ENCODE measurements at regions not wholly inside any gene's neighbourhood (a gene's known extent, or its start where the extent isn't known, plus 50 kb on each side); places are given as distances from the start of the nearest gene placed in this dataset.

- H4K91ac ChIP-seq (ENCODE audit: insufficient read depth, low read depth, low read length), result no peak overlapping the region
- no peak overlapping the region for H2BK20ac ChIP-seq (ENCODE audit: low read depth, low read length)
- no peak overlapping the region for H2BK15ac ChIP-seq (ENCODE audit: low read depth, low read length)
- ATAC-seq (ENCODE audit: low read depth), result no peak
- no peaks in the 10 kb centered on the region for H3K27me3 ChIP-seq (ENCODE audit: control insufficient read depth, insufficient read depth, low read length)
- H3K9me1 ChIP-seq (ENCODE audit: insufficient read depth, low read length), result no peaks in the 10 kb centered on the region
- no peak overlapping the region for H3K18ac ChIP-seq (ENCODE audit: low read depth, low read length)
- dilution Hi-C loops (cut with HindIII; ENCODE audit: low sequenced_read_pairs, unreplicated experiment), result no loop called here
- H3K14ac ChIP-seq (replicated peaks; ENCODE audit: low read depth, low read length), result no peak overlapping the region
- no peak for DNase-seq
- H3K4me1 ChIP-seq (ENCODE audit: control insufficient read depth, insufficient read depth, low read length), result no peaks in the 10 kb centered on the region
- no peak overlapping the region for H3K4me2 ChIP-seq (ENCODE audit: low read depth, low read length)
- H4K20me1 ChIP-seq (ENCODE audit: insufficient read depth, low read length), result no peaks in the 10 kb centered on the region
- H3K36me3 ChIP-seq (ENCODE audit: control insufficient read depth, insufficient read depth, low read length), result no peaks in the 10 kb centered on the region
- no peak overlapping the region for H3K56ac ChIP-seq (ENCODE audit: extremely low read depth, insufficient read depth, low read length)
- no peaks in the 10 kb centered on the region for H3K79me1 ChIP-seq (ENCODE audit: low read depth in 1 of 2, low read length in 2 of 2)
- H3K9ac ChIP-seq (ENCODE audit: low read depth, low read length), result no peak overlapping the region
- H3K27ac ChIP-seq (ENCODE audit: insufficient read depth, low read length), result no peak overlapping the region
- no peak overlapping the region for H2AFZ ChIP-seq (replicated peaks; ENCODE audit: low read length, poor library complexity)
- H3K4ac ChIP-seq (ENCODE audit: low read depth, low read length), result no peak overlapping the region
- H3K9me3 ChIP-seq (ENCODE audit: control insufficient read depth, insufficient read depth, low read length), result peaks cover 15% of the 10 kb centered on the region; the same call in 1 of the 2 replicates
- no TSS peak for BruUV-seq (replicated peaks)
- ChIA-PET CTCF (no interaction called here), POLR2A (ENCODE audit: unreplicated experiment) (no interaction called here)
- no peak overlapping the region for H2BK5ac ChIP-seq (ENCODE audit: low read depth, low read length, poor library complexity, severe bottlenecking)
- no peak overlapping the region for H2AK9ac ChIP-seq (replicated peaks; ENCODE audit: low read depth, low read length, poor library complexity)
- no peak overlapping the region for H3K23ac ChIP-seq (ENCODE audit: low read depth, low read length)
- no peak overlapping the region for H3K4me3 ChIP-seq (ENCODE audit: insufficient read depth, low read depth, low read length)
- no peak overlapping the region for H2AK5ac ChIP-seq (ENCODE audit: low read depth, low read length)
- TF ChIP-seq CTCF (conservative IDR thresholded peaks at IDR 0.05; ENCODE audit: low read depth, low read length) (no peak), RAD21 (IDR thresholded peaks at IDR 0.05; ENCODE audit: low read length) (no peak), NFE2L2 (IDR thresholded peaks at IDR 0.05; ENCODE audit: low read depth, low read length) (no peak), MXI1 (IDR thresholded peaks at IDR 0.05; ENCODE audit: borderline replicate concordance, low read depth, low read length) (no peak), MAZ (IDR thresholded peaks at IDR 0.05; ENCODE audit: borderline replicate concordance, low read depth, low read length) (no peak), BHLHE40 (IDR thresholded peaks at IDR 0.05; ENCODE audit: low read depth, low read length) (no peak), MAFK (IDR thresholded peaks at IDR 0.05; ENCODE audit: low read depth, low read length) (no peak), RCOR1 (IDR thresholded peaks at IDR 0.05; ENCODE audit: insufficient replicate concordance, low read length) (no peak), RFX5 (IDR thresholded peaks at IDR 0.05; ENCODE audit: low read depth, low read length) (no peak), USF2 (IDR thresholded peaks at IDR 0.05; ENCODE audit: low read depth, low read length) (no peak), ELK1 (IDR thresholded peaks at IDR 0.05; ENCODE audit: borderline replicate concordance, low read depth, low read length) (no peak), CEBPB (IDR thresholded peaks at IDR 0.05; ENCODE audit: low read depth, low read length) (no peak)
- WGBS, 2 experiments (ENCODE audit: extremely low coverage in 2 of 2, insufficient read length in 1 of 2), result no CpG with 5 or more reads among the region's 1 CpG
- H4K5ac ChIP-seq (ENCODE audit: low read depth, low read length), result no peak overlapping the region
- intact Hi-C loops (cut with micrococcal nuclease), result no loop called here
- H4K8ac ChIP-seq (ENCODE audit: low read depth in 2 of 2, low read length in 2 of 2), result no peak overlapping the region
- H2BK120ac ChIP-seq (ENCODE audit: low read depth, low read length), result no peak overlapping the region
- in situ Hi-C loops (cut with MboI; ENCODE audit: low sequenced_read_pairs), result no loop called here
Observed at GRCh38 chr7:68417659-68418058, 1180.6 kb upstream of the AUTS2 start.

All from IMR-90 (cell line).